HepG2 (cell line): ENCODE measurements at regions not wholly inside any gene's neighbourhood (a gene's known extent, or its start where the extent isn't known, plus 50 kb on each side); places are given as distances from the start of the nearest gene placed in this dataset.

ENCODE experiments used
- ATAC-seq: fragments of 200-7000 bp; cut with Tn5 transposase; 3 replicates; pipeline ENCODE4 v1.9.1; 2020; ENCODE audit warnings: mild to moderate bottlenecking, moderate library complexity
- BruUV-seq: library from RNA; stranded (reverse); fragments of 400-500 nt; replicated peaks from 2 replicates; lab custom pipeline; 2021; lab: Mats Ljungman, UMichigan
- CTCF ChIA-PET: fragments of 300-600 bp; formaldehyde crosslinking; extraction: SDS; loops from one replicate; lab custom pipeline; 2021; ENCODE audit warnings: low total read pairs, inconsistent platforms, low intra/inter-chr PET ratio; lab: Yijun Ruan, JAX
- POLR2A ChIA-PET: fragments of 350-600 bp; sonication (Branson Sonifier 250); formaldehyde crosslinking; loops from one replicate; lab custom pipeline; 2020; ENCODE audit warnings: antibody characterized with exemption, inconsistent platforms; lab: Yijun Ruan, JAX
- DNase-seq: peaks from one replicate; pipeline ENCODE4 v3.0.0-alpha.2; 2015; ENCODE audit warnings: low spot score
- FAIRE-seq: peaks from 3 replicates; lab custom pipeline; 2011; peaks lifted over from hg19 to GRCh38; lab: Jason Lieb, UNC
- H2AFZ ChIP-seq: one replicate; pipeline ENCODE4 v1.6.1; 2011; ENCODE audit warnings: low read length, inconsistent platforms
- H3K27ac ChIP-seq: fragments of 300-600 bp; 3 replicates; pipeline ENCODE4 v1.8.0; 2011; ENCODE audit warnings: mixed run types, mild to moderate bottlenecking, mixed read lengths, low read length, inconsistent platforms; ENCODE audit not compliant: insufficient read depth; ENCODE audit errors: extremely low read length
- H3K27me3 ChIP-seq, 2 experiments: fragments of 200-600 bp in 1 of 2; 2 replicates in 1 of 2; 3 replicates in 1 of 2; pipeline versions ENCODE4 v1.6.0 to v1.8.0; 2011; ENCODE audit warnings: low read length in 2 of 2, mild to moderate bottlenecking in 2 of 2, moderate library complexity in 2 of 2, inconsistent platforms in 1 of 2; ENCODE audit not compliant: insufficient read depth in 2 of 2, control insufficient read depth in 1 of 2
- H3K36me3 ChIP-seq, 2 experiments: fragments of 200-600 bp in 1 of 2; replicated peaks in 1 of 2; 2 replicates in 1 of 2; 3 replicates in 1 of 2; pipeline versions ENCODE4 v1.5.1 to v1.8.0; 2011; ENCODE audit warnings: low read length in 2 of 2, inconsistent platforms in 1 of 2; ENCODE audit not compliant: insufficient read depth in 2 of 2, control insufficient read depth in 1 of 2
- H3K4me1 ChIP-seq: 2 replicates; pipeline ENCODE4 v1.5.1; 2012; ENCODE audit warnings: low read length, inconsistent platforms; ENCODE audit not compliant: insufficient read depth
- H3K4me2 ChIP-seq: 2 replicates; pipeline ENCODE4 v1.6.0; 2011; ENCODE audit warnings: low read depth, low read length, inconsistent platforms
- H3K4me3 ChIP-seq, 3 experiments: fragments of 200-600 bp in 1 of 3; sonication (generic), shearing (Covaris generic) in 1 of 3; replicated peaks in 1 of 3; 2 replicates each; pipeline ENCODE4 v1.5.1; 2011 to 2016; ENCODE audit warnings: low read length in 3 of 3, inconsistent platforms in 2 of 3, low read depth in 2 of 3, mild to moderate bottlenecking in 2 of 3, control low read depth in 1 of 3, mixed read lengths in 1 of 3; ENCODE audit not compliant: insufficient read depth in 1 of 3
- H3K79me2 ChIP-seq: one replicate; pipeline ENCODE4 v1.6.1; 2011; ENCODE audit warnings: low read length, inconsistent platforms; ENCODE audit not compliant: insufficient read depth
- H3K9ac ChIP-seq: 2 replicates; pipeline ENCODE4 v1.6.0; 2011; ENCODE audit warnings: mild to moderate bottlenecking, low read depth, low read length, inconsistent platforms; ENCODE audit not compliant: insufficient read depth
- H3K9me3 ChIP-seq: 2 replicates; pipeline ENCODE4 v1.5.1; 2012; ENCODE audit warnings: mild to moderate bottlenecking, low read length
- H4K20me1 ChIP-seq: 2 replicates; pipeline ENCODE4 v1.6.0; 2011; ENCODE audit warnings: inconsistent platforms, mild to moderate bottlenecking, low read length, moderate library complexity; ENCODE audit not compliant: insufficient read depth
- ETV5 ChIP-seq: IDR thresholded peaks from 2 replicates; pipeline ENCODE4 v1.6.1; 2018; ENCODE audit warnings: missing biosample characterization, missing genetic modification reagents, inconsistent platforms, borderline replicate concordance
- FOXM1 ChIP-seq: sonication (generic); formaldehyde crosslinking; IDR thresholded peaks from 2 replicates; pipeline ENCODE4 v1.5.0; 2020; ENCODE audit warnings: missing genetic modification reagents
- GFI1 ChIP-seq: sonication (generic); formaldehyde crosslinking; IDR thresholded peaks from 2 replicates; pipeline ENCODE4 v1.5.0; 2020; ENCODE audit warnings: missing genetic modification reagents, mild to moderate bottlenecking, borderline replicate concordance
- KLF15 ChIP-seq: sonication (generic); formaldehyde crosslinking; IDR thresholded peaks from 2 replicates; pipeline ENCODE4 v1.8.1; 2023; ENCODE audit warnings: borderline replicate concordance, mild to moderate bottlenecking, inconsistent platforms, missing genetic modification reagents, mixed read lengths
- KLF9 ChIP-seq: IDR thresholded peaks from 2 replicates; pipeline ENCODE4 v1.6.1; 2016; ENCODE audit warnings: low read depth
- NFIC ChIP-seq: IDR thresholded peaks from 2 replicates; pipeline ENCODE4 v1.6.1; 2012; ENCODE audit warnings: mild to moderate bottlenecking, low read length, inconsistent platforms
- ZNF496 ChIP-seq: sonication (generic); formaldehyde crosslinking; IDR thresholded peaks from 2 replicates; pipeline ENCODE4 v1.8.1; 2023; ENCODE audit warnings: mild to moderate bottlenecking, moderate library complexity, missing genetic modification reagents; ENCODE audit not compliant: insufficient replicate concordance
- ZNF639 ChIP-seq: conservative IDR thresholded peaks from 2 replicates; pipeline ENCODE4 v1.6.1; 2018; ENCODE audit warnings: missing genetic modification reagents
- ZNF776 ChIP-seq: sonication (generic); formaldehyde crosslinking; IDR thresholded peaks from 2 replicates; pipeline ENCODE4 v1.4.0; 2020; ENCODE audit warnings: mild to moderate bottlenecking, missing genetic modification reagents
- ZSCAN21 ChIP-seq: sonication (generic); formaldehyde crosslinking; IDR thresholded peaks from 2 replicates; pipeline ENCODE4 v1.8.0; 2022; ENCODE audit warnings: mild to moderate bottlenecking, missing genetic modification reagents, moderate library complexity, borderline replicate concordance
- WGBS: methylation state at CpG from one replicate; pipeline ENCODE4 v1.1.6; 2017; ENCODE audit warnings: low lambda C conversion rate; 5-methylcytosine and 5-hydroxymethylcytosine counted together
- in situ Hi-C: cut with HindIII; loops from 2 replicates; pipeline ENCODE4 v1.10.0; 2017; ENCODE audit warnings: low pct_unique_long_range_greater_than_20kb; ENCODE audit not compliant: extremely low pct_ligation_motif_present
- intact Hi-C: fragments of 100-400 bp; cut with micrococcal nuclease; formaldehyde crosslinking; loops from one replicate; pipeline ENCODE4 v1.10.0; 2022; ENCODE audit not compliant: unreplicated experiment

GRCh38 chr10:60495338-60496055 is 105.8 kb upstream of the ANK3 start:
- Histone ChIP-seq H2AFZ (no peak overlapping the region), H3K4me3 (no peak overlapping the region), H3K36me3 (no peaks in the 10 kb centered on the region), H4K20me1 (no peaks in the 10 kb centered on the region), H3K27ac (no peak overlapping the region), H3K4me1 (no peaks in the 10 kb centered on the region), H3K27me3 (no peaks in the 10 kb centered on the region), H3K79me2 (no peaks in the 10 kb centered on the region), H3K9me3 (no peaks in the 10 kb centered on the region), H3K4me2 (no peak overlapping the region), H3K9ac (no peak overlapping the region)
- ChIA-PET CTCF (no interaction called here), POLR2A (no interaction called here)
- no TSS peak for BruUV-seq
- WGBS, result 0% methylated on average over 1 of the region's 1 CpG
- in situ Hi-C loops (no loop called here), intact Hi-C loops (no loop called here)
- DNase-seq (no peak), ATAC-seq (no peak), FAIRE-seq (no peak)
- TF ChIP-seq GFI1 (CRISPR knock-in tag), result no peak
- TF ChIP-seq ZSCAN21 (CRISPR knock-in tag), result no peak
- TF ChIP-seq NFIC, result no peak
- no peak for TF ChIP-seq ZNF496 (CRISPR knock-in tag)
- no peak for TF ChIP-seq ETV5
- no peak for TF ChIP-seq KLF15 (CRISPR knock-in tag)
- TF ChIP-seq ZNF639 (CRISPR knock-in tag), result no peak
- no peak for TF ChIP-seq ZNF776 (CRISPR knock-in tag)
- TF ChIP-seq KLF9 (CRISPR knock-in tag), result no peak
- no peak for TF ChIP-seq FOXM1 (CRISPR knock-in tag)
